GM18502 (cell line): ENCODE measurements at regions not wholly inside any gene's neighbourhood (a gene's known extent, or its start where the extent isn't known, plus 50 kb on each side); places are given as distances from the start of the nearest gene placed in this dataset.
"Not testable (repeated sequence)": the region's sequence is repeated elsewhere in the genome, so short reads cannot be mapped to it uniquely, and the experiment has no call there.

Source experiments
- ATAC-seq: cut with Tn5 transposase; IDR thresholded peaks from one replicate; pipeline ENCODE4 v1.9.1; 2021; ENCODE audit warnings: mild to moderate bottlenecking; ENCODE audit not compliant: unreplicated experiment, poor library complexity

GRCh38 chr15:95202569-95203349, 971.4 kb downstream of the MCTP2 start:
- no peak for ATAC-seq

GRCh38 chr15:95205077-95205476, 973.7 kb downstream of the MCTP2 start:
- no peak for ATAC-seq

GRCh38 chr15:95205830-95206229, 974.5 kb downstream of the MCTP2 start:
- ATAC-seq = not testable (repeated sequence)

- ATAC-seq = no peak
These were observed 976.7 kb downstream of the MCTP2 start for GRCh38 chr15:95208071-95208470.

GRCh38 chr15:95208988-95209387, 977.6 kb downstream of the MCTP2 start:
- ATAC-seq = no peak

GRCh38 chr15:95210436-95210981, 979.1 kb downstream of the MCTP2 start:
- ATAC-seq = no peak

GRCh38 chr15:95215017-95215416, 983.7 kb downstream of the MCTP2 start:
- ATAC-seq = no peak

GRCh38 chr15:95226835-95227234, 995.5 kb downstream of the MCTP2 start:
- ATAC-seq = no peak

- no peak for ATAC-seq
These were observed 995.9 kb downstream of the MCTP2 start for GRCh38 chr15:95227235-95227634.

- no peak for ATAC-seq
These were observed 997.6 kb downstream of the MCTP2 start for GRCh38 chr15:95228856-95229555.

- ATAC-seq = no peak
These were observed 1003.7 kb downstream of the MCTP2 start for GRCh38 chr15:95235033-95235432.

- no peak for ATAC-seq
These were observed 1016.0 kb downstream of the MCTP2 start for GRCh38 chr15:95247071-95247984.

- no peak for ATAC-seq
These were observed 1018.2 kb downstream of the MCTP2 start for GRCh38 chr15:95249524-95249923.

GRCh38 chr15:95252404-95252803, 1021.0 kb downstream of the MCTP2 start:
- no peak for ATAC-seq

- ATAC-seq = no peak
These were observed 1022.9 kb downstream of the MCTP2 start for GRCh38 chr15:95254263-95254662.

- peak; percentile 83 for ATAC-seq
These were observed 1028.2 kb downstream of the MCTP2 start for GRCh38 chr15:95259513-95259912.

- ATAC-seq = peak; percentile 33
These were observed 1028.6 kb downstream of the MCTP2 start for GRCh38 chr15:95259965-95260364.

GRCh38 chr15:95260856-95261255, 1029.5 kb downstream of the MCTP2 start:
- no peak for ATAC-seq

GRCh38 chr15:95261546-95261945, 1030.2 kb downstream of the MCTP2 start:
- ATAC-seq = no peak

- no peak for ATAC-seq
These were observed 1030.6 kb downstream of the MCTP2 start for GRCh38 chr15:95261968-95262367.
